D341Med (cell line): ENCODE measurements at regions not wholly inside any gene's neighbourhood (a gene's known extent, or its start where the extent isn't known, plus 50 kb on each side); places are given as distances from the start of the nearest gene placed in this dataset.
"Not testable (repeated sequence)": the region's sequence is repeated elsewhere in the genome, so short reads cannot be mapped to it uniquely, and the experiment has no call there.

Experiments
- DNase-seq: peaks from one replicate; pipeline ENCODE4 v3.0.0; 2012; ENCODE audit warnings: low spot score

DNA sequence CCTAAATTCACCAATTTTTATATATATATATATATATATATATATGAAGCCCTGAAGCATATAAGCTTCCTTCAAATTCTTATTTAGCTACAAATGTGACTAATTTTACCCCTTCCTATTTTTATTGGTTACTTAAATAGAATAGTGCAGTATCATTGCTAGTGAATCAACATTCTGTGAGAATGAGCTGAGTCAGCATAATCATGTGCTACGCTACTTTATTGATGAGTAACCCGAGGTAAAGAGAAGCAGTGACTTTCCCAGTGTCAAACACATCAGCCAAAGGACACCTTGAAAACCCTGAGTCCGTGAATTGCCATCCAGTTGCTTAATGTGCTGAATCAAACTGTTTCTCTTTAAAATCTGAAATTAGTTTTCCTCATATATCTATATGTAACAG, 546.2 kb downstream of the DMRTA1 start:
- no peak for DNase-seq

DNA sequence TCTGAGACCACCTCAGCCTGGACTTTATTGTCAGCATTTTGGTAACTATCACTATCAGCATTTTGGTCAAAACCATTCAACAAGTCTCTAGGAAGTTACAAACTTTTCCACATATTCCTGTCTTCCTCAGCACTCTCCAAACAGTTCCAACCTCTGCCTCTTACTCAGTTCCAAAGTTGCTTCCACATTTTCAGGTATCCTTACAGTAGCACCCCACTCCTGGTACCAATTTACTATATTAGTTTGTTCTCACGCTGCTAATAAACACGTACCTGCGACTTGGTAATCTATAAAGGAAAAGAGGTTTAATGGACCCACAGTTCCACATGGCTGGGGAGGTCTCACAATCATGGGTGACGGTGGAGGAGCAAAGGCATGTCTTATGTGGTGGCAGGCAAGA, 551.3 kb downstream of the DMRTA1 start:
- DNase-seq, result no peak

- DNase-seq, result no peak
Observed at GRCh38 chr9:23005156-23005555, 558.5 kb downstream of the DMRTA1 start.

- DNase-seq, result no peak
Observed at GRCh38 chr9:23006127-23006526, 559.5 kb downstream of the DMRTA1 start.

DNA sequence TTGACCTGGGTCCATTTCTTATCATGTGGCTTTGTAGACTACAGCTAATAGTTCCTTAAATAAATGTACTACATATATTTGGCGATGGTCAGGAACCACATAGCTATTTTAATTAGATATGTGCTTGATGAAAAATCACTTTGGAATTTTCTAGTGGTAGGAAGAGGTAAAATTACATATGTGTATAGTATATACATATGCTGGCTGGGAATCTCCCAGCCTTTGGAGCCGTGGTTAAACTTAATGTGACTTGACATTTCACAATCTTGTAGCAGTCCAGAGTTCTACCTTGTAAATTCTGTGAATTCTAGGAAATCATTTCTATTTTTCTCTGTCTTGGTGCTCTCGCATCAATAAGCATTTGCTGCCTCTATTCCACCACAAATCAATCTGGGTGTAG, 565.0 kb downstream of the DMRTA1 start:
- no peak for DNase-seq

DNA sequence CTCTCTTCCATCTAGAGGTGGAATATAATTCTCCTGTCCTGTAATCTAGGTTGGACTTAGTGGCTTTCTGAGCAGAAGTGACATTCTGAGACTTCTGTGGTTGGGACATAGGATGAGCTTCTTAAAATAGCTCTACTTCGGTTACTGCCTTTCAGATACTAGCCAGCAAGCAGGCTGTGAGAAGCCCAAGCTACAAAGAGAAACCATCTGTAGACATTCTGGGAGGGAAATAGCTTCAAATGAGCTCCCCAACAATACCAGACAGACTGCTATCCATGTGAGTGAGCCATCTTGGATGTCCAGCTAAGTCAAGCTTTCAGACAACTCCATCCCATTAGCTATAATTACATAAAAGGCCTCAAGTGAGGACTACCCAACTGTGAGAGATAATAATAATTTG, 568.9 kb downstream of the DMRTA1 start:
- no peak for DNase-seq

- no peak for DNase-seq
Observed at GRCh38 chr9:23036416-23036815, 589.8 kb downstream of the DMRTA1 start.

GRCh38 chr9:23039402-23039801, 592.8 kb downstream of the DMRTA1 start:
- no peak for DNase-seq

- DNase-seq, result no peak
Observed at GRCh38 chr9:23041466-23041865, 594.8 kb downstream of the DMRTA1 start.

GRCh38 chr9:23044549-23044948, 597.9 kb downstream of the DMRTA1 start:
- no peak for DNase-seq

GRCh38 chr9:23046026-23046425, 599.4 kb downstream of the DMRTA1 start:
- not testable (repeated sequence) for DNase-seq

DNA sequence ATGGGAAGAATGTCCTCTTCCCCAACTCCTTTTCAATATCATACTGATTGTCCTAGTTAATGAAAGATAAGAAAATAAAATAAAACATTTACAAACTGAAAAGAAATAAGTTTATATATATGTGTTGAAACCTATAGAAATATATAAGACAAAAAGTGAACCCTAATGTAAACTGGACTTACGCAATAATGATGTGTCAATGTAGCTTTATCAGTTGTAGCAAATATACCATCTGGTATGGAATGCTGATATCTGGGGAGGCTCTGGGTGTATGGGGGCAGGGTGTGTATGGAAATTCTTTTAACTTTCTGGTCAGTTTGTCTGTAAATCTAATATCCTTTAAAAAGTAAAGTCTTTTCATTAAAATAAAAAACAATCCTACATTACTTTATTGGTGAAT, 603.9 kb downstream of the DMRTA1 start:
- no peak for DNase-seq

DNA sequence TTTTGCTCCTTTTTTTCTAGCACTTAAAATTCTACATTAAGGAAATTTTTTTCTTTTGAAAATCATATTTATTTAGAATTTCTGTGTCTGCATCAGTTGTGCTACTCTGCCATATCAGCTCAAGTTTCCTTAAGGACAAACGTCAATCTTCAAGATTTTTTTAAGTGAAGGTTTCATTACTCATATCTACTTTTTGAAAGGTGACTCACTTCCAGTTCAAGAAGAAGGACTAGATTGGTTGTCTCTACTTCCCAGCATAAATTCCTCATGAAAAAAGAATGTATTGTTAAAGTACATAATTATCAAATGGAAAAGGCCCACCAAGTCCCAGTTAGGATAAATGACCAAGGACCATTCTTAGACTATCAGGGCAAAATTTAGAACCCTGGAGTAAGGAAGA, 626.5 kb downstream of the DMRTA1 start:
- no peak for DNase-seq

DNA sequence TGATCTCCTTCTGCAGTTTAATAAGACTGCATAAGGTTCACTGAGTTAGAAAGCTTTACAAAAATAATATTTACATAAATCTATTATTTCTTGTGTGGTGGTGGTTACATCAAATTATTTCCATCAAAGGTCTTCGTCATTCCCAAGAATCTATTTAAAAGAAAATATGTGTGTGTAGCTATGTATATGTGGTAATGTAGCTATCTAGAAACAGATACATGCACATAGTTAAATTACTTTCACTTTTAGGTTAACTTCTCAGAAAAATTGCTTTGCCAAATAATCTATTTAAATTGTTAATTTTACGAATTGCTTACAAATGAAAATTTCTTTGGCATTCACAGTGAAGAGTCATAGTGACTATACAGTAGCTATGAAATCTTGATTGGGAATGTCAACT, 633.2 kb downstream of the DMRTA1 start:
- no peak for DNase-seq

DNA sequence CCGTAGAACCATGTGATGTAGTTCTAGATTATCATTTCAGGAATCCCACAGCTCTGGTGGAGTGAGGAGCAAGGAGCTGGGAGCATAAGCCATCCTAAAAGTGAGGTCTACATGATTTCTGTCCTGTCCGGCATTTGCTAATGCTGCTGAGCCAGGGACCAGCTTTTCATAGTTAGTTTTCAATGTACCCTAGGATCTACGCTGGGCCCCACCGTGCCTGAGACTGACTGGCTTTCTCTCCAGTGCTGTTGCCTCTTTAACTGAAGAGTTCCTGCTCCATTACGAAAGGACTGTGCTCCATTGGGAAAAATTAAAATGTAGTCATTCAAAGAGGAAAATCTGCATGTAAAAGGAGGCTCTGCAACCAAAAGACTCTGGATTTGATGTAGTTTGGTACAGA, 634.8 kb downstream of the DMRTA1 start:
- no peak for DNase-seq

GRCh38 chr9:23088932-23089364, 642.3 kb downstream of the DMRTA1 start:
- DNase-seq, result peak; percentile 39

- no peak for DNase-seq
Observed at GRCh38 chr9:23117616-23118015, 671.0 kb downstream of the DMRTA1 start.

- no peak for DNase-seq
Observed at GRCh38 chr9:23120630-23121029, 674.0 kb downstream of the DMRTA1 start.

DNA sequence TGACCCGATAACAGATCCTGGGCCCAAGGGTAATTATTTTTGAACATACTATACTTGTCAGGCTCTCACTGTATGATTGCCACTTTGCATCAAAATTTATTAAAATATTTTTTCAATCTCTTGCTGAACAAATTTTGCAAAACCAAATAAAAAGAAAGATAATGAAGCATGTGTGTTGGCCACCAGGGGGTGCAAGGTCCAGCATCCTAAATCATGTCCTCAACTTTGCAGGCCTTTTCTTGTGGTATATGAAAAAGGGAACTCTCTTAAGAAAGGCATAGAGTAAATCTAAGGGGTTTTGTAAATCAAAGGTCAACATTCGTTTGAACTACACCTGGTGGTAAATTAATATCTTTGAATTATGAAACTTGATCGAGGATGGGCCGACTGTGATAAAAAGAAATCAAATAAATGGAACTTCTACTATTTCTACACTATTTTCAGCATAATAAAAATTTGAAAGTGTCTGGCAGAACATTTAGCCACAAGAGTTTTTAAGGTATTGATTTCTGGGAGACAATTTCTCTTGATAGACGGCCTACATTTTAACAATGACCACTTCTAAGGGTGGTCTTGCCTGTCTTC, 676.5 kb downstream of the DMRTA1 start:
- DNase-seq, result peak; percentile 42

GRCh38 chr9:23145467-23145866, 680.6 kb downstream of the ELAVL2 start:
- DNase-seq, result no peak

DNA sequence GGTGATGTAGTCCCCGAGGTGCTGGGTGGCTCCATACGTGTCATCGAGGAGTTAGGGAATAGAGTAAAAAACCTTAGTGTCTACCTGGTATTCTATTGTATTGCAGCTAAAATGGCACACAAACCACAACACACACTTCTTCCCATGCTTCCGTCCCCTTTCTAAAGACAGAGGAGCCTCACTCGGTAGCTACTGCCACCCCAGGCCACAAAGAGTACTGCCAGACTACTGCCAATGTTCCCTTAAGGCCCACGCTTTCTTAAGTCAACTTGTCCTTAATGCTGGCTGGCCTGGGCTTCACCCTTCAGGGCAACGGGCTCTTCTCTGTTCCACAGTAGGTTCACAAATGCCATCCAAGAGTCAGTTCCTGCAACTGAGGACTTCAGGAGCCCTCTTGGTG, 673.0 kb downstream of the ELAVL2 start:
- DNase-seq, result no peak

DNA sequence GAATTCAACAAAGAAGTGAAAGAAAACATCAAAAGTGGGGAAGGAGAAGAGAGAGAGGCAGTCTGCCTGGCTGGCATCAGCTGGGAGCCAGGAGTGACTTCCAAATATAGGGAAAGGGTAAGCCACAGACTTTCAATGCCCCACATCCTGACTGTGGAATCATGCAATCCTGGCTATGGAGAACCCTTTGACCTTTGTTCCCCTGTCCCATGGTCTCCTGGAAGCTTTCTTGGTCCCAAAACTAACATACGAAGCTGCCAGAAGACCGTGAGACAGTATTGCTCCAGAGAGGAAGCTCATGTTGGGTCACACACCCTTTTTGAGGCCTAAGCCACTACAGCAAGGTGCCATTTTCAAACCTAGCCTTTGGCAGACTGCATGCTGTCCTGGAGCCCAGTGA, 665.5 kb downstream of the ELAVL2 start:
- no peak for DNase-seq

- DNase-seq, result no peak
Observed at GRCh38 chr9:23160952-23161469, 665.0 kb downstream of the ELAVL2 start.

- no peak for DNase-seq
Observed at GRCh38 chr9:23162789-23163188, 663.3 kb downstream of the ELAVL2 start.

DNA sequence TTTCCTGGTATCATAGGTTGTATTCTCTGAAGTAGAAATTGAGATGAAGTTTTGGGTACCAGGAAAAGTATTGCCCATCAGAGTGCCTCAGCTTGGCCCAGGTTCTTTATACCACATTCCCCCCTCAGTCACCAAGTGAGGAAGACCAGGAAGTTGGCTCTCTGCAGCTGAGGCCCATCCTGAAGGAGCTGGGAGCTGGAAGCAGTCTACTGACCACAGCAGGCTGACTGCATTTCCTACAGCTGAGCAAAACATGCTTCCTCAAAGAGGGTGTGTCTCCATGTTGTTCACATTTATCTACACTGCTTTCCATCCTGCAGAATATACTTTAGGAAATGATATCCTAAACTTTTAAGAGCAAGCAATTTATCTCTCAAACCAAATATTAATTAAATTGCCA, 654.6 kb downstream of the ELAVL2 start:
- no peak for DNase-seq
